Caco-2 (cell line): ENCODE measurements at regions not wholly inside any gene's neighbourhood (a gene's known extent, or its start where the extent isn't known, plus 50 kb on each side); places are given as distances from the start of the nearest gene placed in this dataset.

ENCODE experiments used
- BruUV-seq: library from RNA; stranded (reverse); fragments of 400-500 nt; replicated peaks from 2 replicates; lab custom pipeline; 2021; lab: Mats Ljungman, UMichigan
- CTCF ChIA-PET: fragments of 300-600 bp; sonication (Branson Sonifier 250); formaldehyde crosslinking; loops from one replicate; lab custom pipeline; 2022; ENCODE audit warnings: antibody characterized with exemption; lab: Charles Lee
- POLR2A ChIA-PET: fragments of 300-600 bp; sonication (Branson Sonifier 250); formaldehyde crosslinking; loops from one replicate; lab custom pipeline; 2022; ENCODE audit warnings: antibody characterized with exemption; lab: Charles Lee
- DNase-seq, 2 experiments: peaks; one replicate each; pipeline versions ENCODE4 v3.0.0 to v3.0.0-alpha.2; 2020 to 2022
- H3K27me3 ChIP-seq: replicated peaks from 2 replicates; pipeline ENCODE4 v1.6.0; 2011; ENCODE audit warnings: low read length; ENCODE audit not compliant: control insufficient read depth, insufficient read depth
- H3K36me3 ChIP-seq: 2 replicates; pipeline ENCODE4 v1.5.1; 2011; ENCODE audit warnings: low read length; ENCODE audit not compliant: control insufficient read depth, insufficient read depth
- H3K4me1 ChIP-seq: fragments of 250-450 bp; sonication (Bioruptor Pico); 2 replicates; pipeline ENCODE4 v1.5.1; 2020; ENCODE audit warnings: mild to moderate bottlenecking
- H3K4me3 ChIP-seq: 2 replicates; pipeline ENCODE4 v1.5.1; 2011; ENCODE audit warnings: low read depth, mild to moderate bottlenecking, control low read depth, low read length
- H3K9me3 ChIP-seq: fragments of 250-450 bp; sonication (Bioruptor Pico); 2 replicates; pipeline ENCODE4 v1.5.1; 2020; ENCODE audit warnings: mild to moderate bottlenecking, moderate library complexity
- H3K27ac Mint-ChIP-seq: one replicate; pipeline ENCODE4 v1.8.0; 2022; ENCODE audit warnings: mixed read lengths; ENCODE audit not compliant: unreplicated experiment
- H3K27me3 Mint-ChIP-seq: one replicate; pipeline ENCODE4 v1.8.0; 2022; ENCODE audit warnings: mixed read lengths; ENCODE audit not compliant: insufficient read depth, unreplicated experiment
- H3K36me3 Mint-ChIP-seq: one replicate; pipeline ENCODE4 v1.8.0; 2022; ENCODE audit warnings: mild to moderate bottlenecking, mixed read lengths; ENCODE audit not compliant: insufficient read depth, unreplicated experiment
- H3K4me1 Mint-ChIP-seq: one replicate; pipeline ENCODE4 v1.8.0; 2022; ENCODE audit warnings: low read depth, mixed read lengths; ENCODE audit not compliant: unreplicated experiment
- H3K4me3 Mint-ChIP-seq: one replicate; pipeline ENCODE4 v1.8.0; 2022; ENCODE audit warnings: mild to moderate bottlenecking, moderate library complexity, mixed read lengths; ENCODE audit not compliant: unreplicated experiment
- H3K9me3 Mint-ChIP-seq: one replicate; pipeline ENCODE4 v1.8.0; 2022; ENCODE audit warnings: mixed read lengths; ENCODE audit not compliant: unreplicated experiment
- CTCF ChIP-seq, 2 experiments: fragments of 200-600 bp in 1 of 2; IDR thresholded peaks; 1 replicate in 1 of 2; 2 replicates in 1 of 2; pipeline versions ENCODE4 v1.5.1 to v1.8.0; 2011 to 2022; ENCODE audit warnings: antibody characterized with exemption in 1 of 2, control low read depth in 1 of 2, inconsistent platforms in 1 of 2, low read depth in 1 of 2, low read length in 1 of 2, mild to moderate bottlenecking in 1 of 2, moderate library complexity in 1 of 2; ENCODE audit not compliant: insufficient read depth in 1 of 2, severe bottlenecking in 1 of 2, unreplicated experiment in 1 of 2
- intact Hi-C: fragments of 100-400 bp; cut with micrococcal nuclease; formaldehyde crosslinking; loops from one replicate; pipeline ENCODE4 v1.10.0; 2022; ENCODE audit not compliant: unreplicated experiment

- BruUV-seq, result no TSS peak
- no peak overlapping the region for H3K4me3 Mint-ChIP-seq
- CTCF ChIA-PET, result no interaction called here
- intact Hi-C loops, result no loop called here
- no peaks in the 10 kb centered on the region for H3K9me3 Mint-ChIP-seq
- POLR2A ChIA-PET, result no interaction called here
- H3K36me3 Mint-ChIP-seq, result no peaks in the 10 kb centered on the region
- Histone ChIP-seq H3K4me1 (no peaks in the 10 kb centered on the region), H3K27me3 (no peaks in the 10 kb centered on the region), H3K36me3 (no peaks in the 10 kb centered on the region), H3K4me3 (no peak overlapping the region), H3K9me3 (no peaks in the 10 kb centered on the region)
- no peaks in the 10 kb centered on the region for H3K4me1 Mint-ChIP-seq
- TF ChIP-seq CTCF (IDR thresholded peaks at IDR 0.05; ENCODE audit: insufficient read depth in 1 of 2, low read depth in 1 of 2, low read length in 1 of 2, severe bottlenecking in 1 of 2, unreplicated experiment in 1 of 2), result no peak
- DNase-seq, result no peak
- H3K27me3 Mint-ChIP-seq, result no peaks in the 10 kb centered on the region
- H3K27ac Mint-ChIP-seq, result no peak overlapping the region
Observed at GRCh38 chr2:731711-732110, 54.5 kb upstream of the TMEM18 start.

GRCh38 chr2:729376-729861 lies 52.2 kb upstream of the TMEM18 start:
- Mint-ChIP-seq H3K4me1 (no peaks in the 10 kb centered on the region), H3K36me3 (no peaks in the 10 kb centered on the region), H3K4me3 (no peak overlapping the region), H3K27ac (no peak overlapping the region), H3K9me3 (no peaks in the 10 kb centered on the region), H3K27me3 (peaks cover 9% of the 10 kb centered on the region)
- Histone ChIP-seq H3K27me3 (no peaks in the 10 kb centered on the region), H3K9me3 (no peaks in the 10 kb centered on the region), H3K4me1 (no peaks in the 10 kb centered on the region), H3K4me3 (no peak overlapping the region), H3K36me3 (no peaks in the 10 kb centered on the region)
- BruUV-seq, result no TSS peak
- intact Hi-C loops, result no loop called here
- CTCF ChIA-PET, result no interaction called here
- POLR2A ChIA-PET, result no interaction called here
- no peak for DNase-seq
- no peak for TF ChIP-seq CTCF (IDR thresholded peaks at IDR 0.05; ENCODE audit: insufficient read depth in 1 of 2, low read depth in 1 of 2, low read length in 1 of 2, severe bottlenecking in 1 of 2, unreplicated experiment in 1 of 2)

- intact Hi-C loops, result no loop called here
- H3K27me3 Mint-ChIP-seq, result peaks cover 13% of the 10 kb centered on the region
- TF ChIP-seq CTCF (IDR thresholded peaks at IDR 0.05; ENCODE audit: insufficient read depth in 1 of 2, low read depth in 1 of 2, low read length in 1 of 2, severe bottlenecking in 1 of 2, unreplicated experiment in 1 of 2), result no peak
- DNase-seq, result no peak
- BruUV-seq, result no TSS peak
- POLR2A ChIA-PET, result no interaction called here
- H3K4me3 Mint-ChIP-seq, result no peak overlapping the region
- Histone ChIP-seq H3K27me3 (no peaks in the 10 kb centered on the region), H3K4me3 (no peak overlapping the region), H3K4me1 (no peaks in the 10 kb centered on the region), H3K36me3 (no peaks in the 10 kb centered on the region), H3K9me3 (no peaks in the 10 kb centered on the region)
- no peaks in the 10 kb centered on the region for H3K4me1 Mint-ChIP-seq
- no peaks in the 10 kb centered on the region for H3K36me3 Mint-ChIP-seq
- CTCF ChIA-PET, result no interaction called here
- H3K9me3 Mint-ChIP-seq, result no peaks in the 10 kb centered on the region
- H3K27ac Mint-ChIP-seq, result no peak overlapping the region
Observed at GRCh38 chr2:728165-728564, 51.0 kb upstream of the TMEM18 start.
